NK-92 (cell line): ENCODE measurements at regions not wholly inside any gene's neighbourhood (a gene's known extent, or its start where the extent isn't known, plus 50 kb on each side); places are given as distances from the start of the nearest gene placed in this dataset.

ENCODE experiments used
- DNase-seq: peaks from one replicate; lab custom pipeline; 2025; ENCODE audit not compliant: unreplicated experiment; lab: John Stamatoyannopoulos, UW

DNA sequence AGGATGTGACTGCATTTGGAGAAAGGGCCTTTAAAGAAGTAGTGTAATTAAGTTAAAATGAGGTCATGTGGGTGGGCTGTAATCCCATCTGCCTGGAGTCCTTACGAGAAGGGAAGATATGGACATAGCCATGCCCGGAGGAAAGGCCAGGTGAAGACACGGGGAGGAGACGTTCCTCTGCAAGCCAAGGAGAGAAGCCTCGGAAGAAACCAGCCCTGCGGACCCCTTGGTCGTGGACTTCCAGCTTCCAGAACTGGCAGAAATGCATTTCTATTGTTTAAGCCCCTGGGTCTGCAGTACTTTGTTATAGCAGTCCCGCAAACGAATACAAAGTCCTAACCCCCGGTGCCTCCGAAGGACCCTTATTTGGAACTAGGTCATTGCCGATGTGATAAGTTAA is 87.6 kb upstream of the TAF1B start:
- no peak for DNase-seq

DNA sequence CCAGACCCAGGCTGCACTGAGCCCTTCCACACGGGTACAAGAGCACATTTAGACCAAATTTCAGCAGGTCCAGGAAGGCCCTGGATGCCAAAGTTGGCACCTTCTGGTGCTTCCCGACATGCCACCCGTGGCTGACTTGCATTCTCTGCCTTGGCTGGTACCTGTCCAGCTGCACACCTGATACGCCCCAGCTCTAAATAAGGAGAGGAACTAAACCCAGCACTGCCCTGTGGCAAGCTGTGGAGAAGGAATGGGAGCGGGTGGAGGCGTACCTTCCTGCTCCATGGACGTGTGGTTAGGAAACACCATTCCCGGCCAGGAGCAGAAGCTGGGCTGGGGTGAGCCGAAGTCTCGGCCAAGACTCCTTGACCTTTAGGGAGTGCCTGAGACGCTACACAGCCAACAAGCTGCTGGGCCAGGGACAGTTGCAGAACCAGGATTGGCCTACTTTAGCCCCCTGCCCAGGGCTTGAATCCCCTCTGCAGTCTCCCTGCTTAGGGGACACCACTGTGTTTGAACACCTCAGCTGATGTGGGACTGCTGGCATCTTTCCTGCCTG is 86.5 kb upstream of the TAF1B start:
- no peak for DNase-seq

DNA sequence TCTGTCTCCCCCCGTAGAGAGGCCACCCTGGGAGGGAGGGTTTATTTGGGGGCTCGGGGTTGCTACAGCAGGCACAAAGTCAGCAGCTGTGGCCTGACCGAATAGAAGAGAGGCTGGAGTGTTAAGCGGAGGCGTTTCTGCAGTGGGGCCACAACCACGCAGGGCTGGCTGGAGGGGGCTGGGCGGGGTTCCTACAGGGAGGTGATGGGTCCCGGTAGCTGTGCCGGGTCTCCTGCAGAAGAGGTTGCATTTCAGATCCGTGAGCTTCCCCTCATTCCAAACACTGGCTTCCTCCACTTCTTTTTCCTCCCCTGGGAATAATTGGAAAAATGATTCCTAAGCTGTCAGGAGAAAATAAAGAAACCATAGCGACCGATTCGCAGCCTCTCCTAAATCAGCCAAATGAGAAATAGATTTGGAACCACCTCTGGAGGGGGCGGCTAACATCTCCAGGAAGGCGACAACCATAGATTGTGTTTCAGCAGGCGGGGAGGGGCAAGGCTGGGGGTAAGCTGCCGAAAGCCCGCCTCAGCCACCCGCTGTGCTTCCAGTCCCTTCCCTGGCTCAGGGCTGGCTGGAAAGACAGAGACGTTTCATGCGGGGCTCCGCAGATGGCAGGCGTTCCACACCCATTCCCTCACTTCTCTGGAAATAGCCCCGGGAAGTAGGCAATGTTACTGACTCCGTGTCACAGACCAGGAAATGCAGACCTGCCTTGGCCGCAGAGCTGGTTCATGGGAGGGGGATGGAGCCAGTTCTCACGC is 85.6 kb upstream of the TAF1B start:
- DNase-seq = no peak

DNA sequence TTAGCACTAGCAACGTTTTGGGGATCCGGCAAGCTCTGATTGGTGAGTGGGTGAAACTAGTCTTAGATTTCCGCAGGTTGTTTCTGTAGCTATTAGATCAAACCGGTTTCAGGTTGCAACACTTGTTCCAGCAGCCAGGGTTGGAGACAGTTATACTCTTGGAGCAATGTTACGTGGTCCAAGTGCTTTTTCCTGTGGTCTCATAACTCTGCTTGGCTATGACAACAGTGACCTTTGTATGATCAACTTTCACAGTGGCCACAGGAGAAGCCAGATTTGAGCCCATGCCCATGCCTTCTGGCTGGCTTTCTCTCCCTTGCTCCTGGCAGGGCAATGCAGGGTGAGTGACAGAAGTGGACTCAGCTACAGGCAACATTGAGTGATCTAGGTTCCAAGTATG is 84.5 kb upstream of the TAF1B start:
- DNase-seq = no peak

DNA sequence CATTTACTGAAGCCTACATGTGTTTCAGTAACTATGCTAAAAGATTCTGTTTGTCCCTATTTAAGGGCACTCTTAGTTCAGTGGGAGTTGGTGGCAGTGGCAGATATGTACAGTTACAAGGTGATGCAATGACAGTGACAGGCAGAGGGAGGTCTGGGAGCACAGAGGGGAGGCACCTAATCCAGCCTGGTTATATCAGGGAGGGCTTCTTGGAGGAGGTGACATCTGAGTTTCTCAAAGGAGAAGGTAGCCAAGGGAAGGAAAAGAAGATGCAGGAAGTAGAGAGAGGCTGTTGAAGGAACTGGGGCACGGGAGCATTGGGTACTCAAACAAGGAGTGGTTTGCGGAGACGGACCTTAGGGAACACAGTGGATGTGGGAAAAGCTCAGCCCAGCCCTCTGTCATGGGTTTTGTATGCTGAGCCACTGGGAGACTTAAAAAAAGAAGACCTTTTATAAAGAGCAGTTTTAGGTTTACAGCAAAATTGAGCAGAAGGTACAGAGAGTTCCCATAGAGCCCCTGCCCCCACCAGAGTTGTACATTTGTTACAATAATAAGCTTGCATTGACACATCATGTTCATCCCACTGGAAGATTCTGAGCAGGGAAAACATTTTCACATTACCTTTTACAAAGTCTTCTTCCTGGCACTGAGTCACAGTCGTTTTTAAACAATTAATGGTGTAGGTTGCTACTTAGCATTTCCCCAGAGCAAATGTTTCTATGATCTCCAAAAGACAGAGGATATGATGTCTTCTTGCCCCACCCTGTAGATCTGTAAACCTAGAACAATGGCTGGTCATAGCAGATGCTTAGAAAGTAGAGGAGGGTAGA is 83.0 kb upstream of the TAF1B start:
- DNase-seq = no peak

DNA sequence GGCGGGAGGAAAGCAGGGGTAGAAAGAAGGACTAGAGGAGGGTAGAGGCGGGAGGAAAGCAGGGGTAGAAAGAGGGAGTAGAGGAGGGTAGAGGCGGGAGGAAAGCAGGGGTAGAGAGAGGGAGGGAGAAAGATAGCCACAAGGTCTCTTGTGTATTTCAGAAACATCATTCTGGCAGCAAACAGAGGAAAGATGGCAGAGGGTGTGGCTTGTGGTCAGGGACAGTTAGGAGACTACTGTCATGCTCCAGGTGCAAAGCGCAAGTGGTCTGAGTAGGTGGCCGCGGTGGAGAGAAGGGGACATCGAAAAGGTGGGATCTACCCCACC is 82.4 kb upstream of the TAF1B start:
- no peak for DNase-seq

DNA sequence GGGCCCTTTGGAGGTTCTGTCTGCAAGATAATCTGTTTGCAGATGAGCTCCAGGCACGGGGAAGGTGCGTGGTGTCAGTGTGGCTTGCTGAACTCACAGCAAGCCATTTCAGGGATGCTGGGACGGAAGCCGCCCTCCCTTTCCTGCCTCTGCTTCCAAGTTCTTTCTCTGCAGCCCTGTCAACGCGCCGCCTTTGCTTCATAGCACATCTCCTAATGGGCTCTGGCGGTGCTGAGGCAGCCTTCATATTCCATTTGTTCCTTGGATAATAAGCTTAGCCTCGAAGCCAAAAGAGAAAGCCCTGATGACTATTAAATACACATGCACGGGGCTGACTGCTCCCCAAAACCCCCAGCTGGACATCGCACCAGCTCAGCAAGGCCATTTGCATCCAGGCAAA is 81.7 kb upstream of the TAF1B start:
- DNase-seq = no peak

DNA sequence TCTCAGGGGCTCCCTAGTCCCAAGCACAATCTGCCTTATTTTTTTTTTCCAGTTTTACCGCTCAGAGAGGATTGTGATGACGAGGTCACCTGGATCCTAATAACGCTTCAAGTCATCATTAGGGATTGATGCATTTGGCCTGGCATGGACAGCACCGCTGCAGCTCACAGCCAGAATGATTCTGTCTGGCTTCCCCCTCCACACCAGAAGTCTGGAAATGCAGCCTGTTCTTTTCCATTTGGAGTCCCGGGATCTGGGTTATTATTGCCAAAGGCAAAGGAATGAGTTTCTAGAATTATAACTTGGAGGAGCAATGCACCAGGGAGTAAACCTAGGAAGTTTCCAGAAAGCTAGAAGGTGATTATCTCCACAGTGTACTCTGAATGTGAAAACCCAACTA is 81.1 kb upstream of the TAF1B start:
- DNase-seq = no peak

DNA sequence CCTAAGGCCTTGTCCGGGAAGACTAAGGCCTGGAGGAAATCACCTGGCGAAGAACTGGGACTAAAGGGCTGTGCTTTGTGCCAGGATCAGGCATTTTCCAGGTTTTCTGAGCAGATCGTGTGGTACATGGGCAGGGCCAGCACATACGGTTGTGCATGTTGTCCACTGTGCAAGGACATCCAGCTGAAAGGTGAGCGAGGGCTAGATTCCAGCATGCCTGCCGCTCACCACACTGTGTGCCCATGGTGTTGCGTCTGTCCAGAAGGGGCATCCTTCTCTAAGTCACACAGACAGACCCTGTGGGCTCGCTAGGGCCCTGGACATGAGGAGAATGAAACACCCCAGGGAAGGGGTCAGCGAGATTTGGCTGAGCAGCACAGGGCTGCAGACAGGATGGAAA is 80.3 kb upstream of the TAF1B start:
- DNase-seq = no peak

DNA sequence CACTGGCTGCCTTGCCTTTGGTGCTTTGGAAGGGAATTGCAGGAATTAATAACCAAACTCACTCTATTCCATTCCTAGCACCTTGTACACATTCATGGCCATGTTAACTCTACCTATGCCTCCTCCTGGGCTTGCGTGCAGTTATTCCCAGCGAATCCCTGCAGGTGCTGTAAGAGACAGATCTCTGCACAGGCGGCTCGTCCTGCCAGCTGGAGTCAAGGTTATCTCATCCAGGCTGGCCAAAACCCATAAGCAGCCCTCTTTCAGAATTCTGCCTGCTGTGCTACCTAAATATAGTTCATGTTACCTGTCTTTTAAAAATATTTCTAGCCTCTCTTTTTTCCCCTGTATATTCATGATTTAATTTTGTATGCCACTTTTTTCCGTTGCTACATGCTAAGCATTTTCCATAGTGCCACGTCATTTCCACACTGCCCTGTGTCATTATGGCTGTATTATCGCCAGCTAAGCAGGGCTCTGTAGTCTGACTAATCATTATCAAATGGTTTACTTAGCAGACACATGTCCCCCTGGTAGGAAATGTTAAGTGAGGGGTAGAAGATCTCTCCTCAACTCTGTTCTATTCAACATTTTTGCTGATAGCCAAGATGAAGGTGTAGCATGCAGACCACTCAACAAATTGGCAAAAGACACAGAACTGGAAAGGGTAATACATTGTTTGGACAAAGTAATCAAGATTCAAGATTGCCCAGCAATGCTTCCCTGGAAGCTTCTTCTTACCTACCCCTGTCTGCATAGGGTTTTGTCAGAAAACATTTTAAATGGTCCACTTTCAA is 79.7 kb upstream of the TAF1B start:
- no peak for DNase-seq

DNA sequence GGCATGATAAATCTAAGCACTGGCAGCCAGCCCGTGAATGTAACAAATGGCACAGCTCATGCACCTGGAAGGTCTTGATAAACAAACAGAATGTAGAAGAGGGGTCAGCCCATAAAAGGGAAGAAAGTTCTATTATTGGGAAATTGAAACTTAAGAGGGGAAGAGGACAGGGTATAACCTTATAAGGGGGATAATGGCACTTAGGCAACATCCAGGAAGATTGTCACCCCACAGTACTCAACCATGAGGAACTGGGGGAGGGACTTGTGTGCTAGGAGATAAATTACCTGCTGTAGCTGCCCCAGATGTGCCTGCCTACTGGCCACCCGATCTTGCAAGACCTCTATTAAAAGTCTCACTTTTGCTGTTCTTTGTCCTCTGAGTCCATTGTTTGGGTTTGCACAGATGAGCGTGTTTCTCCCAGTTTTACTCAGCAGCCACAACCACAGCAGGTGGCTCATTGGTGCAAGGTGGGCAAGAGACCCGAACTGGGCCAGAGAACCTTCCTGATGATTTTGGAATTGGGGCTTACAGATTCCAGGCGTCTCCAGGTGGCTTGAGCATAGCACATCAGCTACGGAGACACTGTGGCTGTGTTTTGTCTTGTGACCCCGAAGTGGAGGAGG is 79.0 kb upstream of the TAF1B start:
- DNase-seq = no peak

DNA sequence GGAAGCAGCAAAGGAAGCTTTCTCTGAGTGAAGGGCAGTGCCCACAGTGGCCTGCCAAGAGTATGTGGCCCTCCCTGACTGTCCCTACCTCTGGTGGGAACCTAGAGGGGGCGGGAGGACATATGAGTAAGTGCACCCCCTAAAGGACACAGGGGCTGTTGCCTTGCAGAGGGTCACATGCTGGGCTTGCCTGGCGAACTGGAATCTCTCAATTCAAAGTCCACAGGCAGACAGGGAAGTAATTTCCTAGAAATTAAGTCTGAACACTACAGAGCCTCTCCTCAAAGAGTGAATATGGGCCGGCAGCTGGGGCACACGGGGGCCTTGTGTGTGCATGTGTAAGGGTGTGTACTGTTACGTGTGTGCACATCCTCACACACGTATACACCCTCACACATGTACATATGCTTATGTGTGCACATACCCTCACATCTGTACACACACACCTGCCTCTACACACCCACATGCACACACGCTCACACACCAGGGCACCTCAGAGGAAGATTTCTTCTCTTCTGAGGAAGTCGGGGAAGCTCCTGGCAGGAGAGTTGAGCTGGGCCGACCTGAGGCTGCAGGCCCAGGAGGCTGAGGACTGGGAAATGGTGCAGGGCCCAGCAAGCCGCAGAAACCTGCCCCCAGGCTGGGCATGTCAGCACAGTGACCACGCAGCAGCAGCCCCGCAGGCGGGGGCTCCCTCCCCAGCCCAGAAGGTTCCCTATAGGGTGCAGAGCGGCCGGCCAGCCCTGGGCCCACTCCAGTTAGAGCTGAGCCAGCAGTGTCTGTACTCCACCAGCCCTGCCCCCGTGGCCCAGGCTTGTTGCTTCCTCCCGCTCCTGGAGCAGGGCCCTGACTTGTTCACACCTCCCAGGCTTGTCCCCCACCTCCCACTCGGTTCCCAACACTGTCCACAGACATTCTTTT is 77.4 kb upstream of the TAF1B start:
- DNase-seq = no peak

DNA sequence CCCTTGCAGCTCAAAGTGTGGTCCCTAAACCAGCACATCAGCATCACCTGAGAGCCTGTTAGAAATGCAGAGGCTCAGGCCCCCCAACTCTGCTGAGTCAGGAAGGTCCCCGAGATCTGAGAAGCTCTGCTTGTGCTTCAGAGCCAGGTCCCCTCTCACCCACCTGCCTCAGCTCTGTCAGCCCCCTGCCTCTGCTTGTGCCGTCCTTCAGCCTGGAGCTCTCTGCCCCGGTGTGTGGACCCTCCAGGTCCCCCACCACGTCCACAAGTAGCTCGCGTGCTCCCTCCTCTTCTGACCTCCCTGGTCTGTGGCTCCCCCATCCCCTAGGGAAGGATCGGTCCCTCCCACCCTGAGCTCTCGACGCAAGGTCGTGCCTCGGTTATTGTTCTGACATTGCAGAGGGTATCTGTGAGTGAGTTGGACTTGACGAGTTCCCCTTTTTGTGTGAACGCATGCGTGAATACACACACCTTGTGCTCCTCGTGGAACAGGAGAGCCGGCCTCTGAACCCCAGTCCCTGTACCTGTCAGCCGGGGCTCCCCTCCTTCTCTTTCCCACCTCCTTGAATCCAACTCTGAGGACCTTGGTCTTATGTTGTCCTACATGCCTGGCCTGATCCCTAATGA is 75.5 kb upstream of the TAF1B start:
- no peak for DNase-seq

DNA sequence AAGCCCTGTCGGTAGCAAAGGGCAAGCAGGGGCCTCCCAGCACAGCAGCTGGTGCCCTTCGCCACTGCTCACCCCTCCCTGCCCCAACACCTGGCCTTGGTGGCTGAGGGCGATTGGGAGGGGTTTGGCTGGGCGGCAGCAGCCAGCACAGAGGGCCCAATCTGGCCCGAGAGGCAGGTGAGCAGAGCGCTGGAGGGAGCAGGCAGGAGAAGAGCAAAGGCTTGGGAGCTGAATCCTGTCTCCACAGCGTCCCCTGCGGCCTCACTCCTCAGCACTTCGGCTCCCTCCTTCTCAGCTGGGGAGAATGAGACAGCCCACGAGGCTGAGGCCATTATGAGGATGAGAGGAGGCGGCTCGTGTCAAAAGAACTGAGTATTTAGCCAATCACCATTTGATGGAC is 74.9 kb upstream of the TAF1B start:
- no peak for DNase-seq

DNA sequence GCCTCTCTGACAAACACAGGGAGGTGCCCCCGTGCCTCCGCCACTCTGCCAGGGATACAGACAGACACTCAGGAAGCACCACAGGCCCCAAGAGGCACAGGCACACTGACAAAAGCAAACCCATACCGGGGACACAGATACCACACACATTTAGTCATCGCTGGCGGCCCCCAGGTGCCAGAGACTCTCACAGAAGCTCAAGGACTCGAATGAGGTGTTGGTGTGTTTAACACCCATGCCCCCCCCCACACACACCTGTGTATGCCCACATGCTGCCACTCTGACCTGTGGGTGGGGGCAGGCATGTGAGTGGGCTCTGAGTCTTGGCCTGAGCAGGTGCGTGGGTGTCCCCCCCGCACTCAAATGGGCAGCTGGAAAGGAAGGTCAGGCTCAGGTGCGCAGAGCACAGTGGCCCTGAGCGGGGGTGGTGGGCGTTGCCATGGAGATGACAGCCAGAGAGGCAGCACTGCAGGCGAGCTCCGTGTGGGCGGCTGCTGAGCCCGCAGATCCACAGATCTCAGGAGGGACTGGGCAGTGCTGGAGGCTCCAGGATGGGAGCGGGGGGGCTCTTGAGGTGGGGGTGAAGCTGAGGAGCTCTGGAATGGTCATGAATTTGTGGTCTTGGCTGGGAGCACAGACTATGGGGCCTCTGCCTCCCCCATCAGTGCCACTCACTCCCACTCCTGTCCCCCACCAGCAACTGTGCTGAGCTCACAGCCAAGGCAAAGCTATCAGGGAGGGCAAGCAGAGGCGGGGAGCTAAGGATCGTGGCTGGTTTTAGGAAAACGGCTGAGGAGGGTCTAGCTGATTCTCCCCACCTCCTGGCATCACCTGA is 73.9 kb upstream of the TAF1B start:
- no peak for DNase-seq

DNA sequence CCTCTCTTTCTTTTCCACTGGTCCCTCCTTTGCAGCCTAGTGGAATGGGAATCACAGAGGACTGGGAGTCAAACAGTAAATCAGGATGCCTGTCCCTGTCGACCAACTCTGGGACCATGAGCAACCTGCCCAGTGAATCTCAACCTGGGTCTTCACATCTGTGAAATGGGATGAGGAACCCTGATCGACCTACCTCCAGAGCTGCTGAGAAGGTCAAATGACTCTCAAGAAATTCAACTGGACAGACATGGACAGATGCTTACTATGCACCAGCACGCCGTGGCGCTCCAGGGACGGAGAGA is 73.3 kb upstream of the TAF1B start:
- no peak for DNase-seq

DNA sequence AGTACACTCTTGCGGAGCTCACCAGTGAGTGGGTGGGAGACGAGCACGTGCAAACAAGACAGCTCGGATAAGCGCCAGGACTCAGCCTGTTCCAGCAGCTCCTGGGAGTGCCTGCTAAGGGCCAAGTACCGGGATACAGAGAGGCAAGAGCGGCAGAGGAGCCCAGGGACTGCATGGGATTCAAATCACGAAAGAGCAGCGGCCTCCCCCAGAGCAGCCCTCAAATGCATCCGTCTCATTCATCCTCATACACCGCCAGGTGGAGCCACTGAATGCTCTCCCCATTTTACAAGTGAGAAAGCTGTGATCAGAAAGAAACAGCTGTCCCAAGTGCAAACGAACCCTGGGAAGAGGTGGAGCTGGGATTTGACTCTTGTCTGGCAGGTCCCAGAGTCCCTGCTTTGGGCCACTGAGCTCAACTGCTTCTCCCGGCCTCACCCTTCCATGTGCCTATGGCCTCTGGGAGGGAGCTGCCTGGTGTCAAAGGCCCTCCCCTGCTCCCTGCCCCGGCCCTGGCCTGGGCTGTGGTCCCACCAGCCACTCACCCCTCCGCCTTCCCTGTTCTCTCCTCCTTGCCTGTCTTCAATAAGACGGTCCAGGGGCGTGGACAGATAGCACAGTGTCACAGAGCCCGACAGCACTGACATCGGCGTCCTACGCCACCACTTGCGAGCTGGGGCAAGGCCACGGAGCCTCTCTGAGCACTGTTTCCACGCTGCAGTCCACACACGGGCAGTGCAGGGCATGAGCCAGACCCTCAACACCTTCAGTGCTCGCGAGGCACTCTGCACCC is 72.8 kb upstream of the TAF1B start:
- DNase-seq = no peak

DNA sequence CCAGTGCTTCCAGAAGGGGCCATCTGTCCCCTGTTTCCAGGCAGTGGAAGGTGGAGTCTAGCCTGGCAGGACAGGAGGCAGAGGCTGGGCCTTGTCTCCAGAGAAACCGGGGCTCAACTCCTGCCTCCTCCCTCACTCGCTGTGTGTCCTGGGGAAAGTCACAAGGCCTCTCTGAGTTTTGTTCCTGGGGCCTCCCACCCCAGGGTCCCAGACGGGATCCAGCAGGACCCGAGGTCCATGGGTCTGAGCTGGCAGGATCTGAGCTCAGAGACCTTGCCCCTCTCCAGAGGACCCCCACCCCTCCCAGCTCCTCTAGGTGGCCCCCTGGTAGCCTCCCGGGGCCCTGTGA is 72.2 kb upstream of the TAF1B start:
- no peak for DNase-seq
